DOHH2 (cell line): ENCODE measurements at regions not wholly inside any gene's neighbourhood (a gene's known extent, or its start where the extent isn't known, plus 50 kb on each side); places are given as distances from the start of the nearest gene placed in this dataset.

Experiments
- H3F3A ChIP-seq: fragments of 200-600 bp; sonication (generic), shearing (Covaris generic); 2 replicates; pipeline ENCODE4 v1.6.0; 2016; ENCODE audit warnings: antibody characterized with exemption, mild to moderate bottlenecking; ENCODE audit not compliant: control insufficient read depth, insufficient read depth
- H3K27ac ChIP-seq: fragments of 200-600 bp; sonication (generic); 2 replicates; pipeline ENCODE4 v1.5.1; 2014; ENCODE audit warnings: low read depth, mild to moderate bottlenecking, low read length, moderate library complexity
- H3K27me3 ChIP-seq: fragments of 200-600 bp; sonication (generic); 2 replicates; pipeline ENCODE4 v1.6.1; 2014; ENCODE audit warnings: mild to moderate bottlenecking, low read length, mixed read lengths; ENCODE audit not compliant: control insufficient read depth
- H3K36me3 ChIP-seq: fragments of 200-600 bp; sonication (generic); 2 replicates; pipeline ENCODE4 v1.6.1; 2014; ENCODE audit warnings: mild to moderate bottlenecking, low read length, moderate library complexity, mixed read lengths; ENCODE audit not compliant: control insufficient read depth
- H3K4me1 ChIP-seq: fragments of 200-600 bp; sonication (generic); 2 replicates; pipeline ENCODE4 v1.6.1; 2014; ENCODE audit warnings: mild to moderate bottlenecking, low read length, mixed read lengths; ENCODE audit not compliant: control insufficient read depth
- H3K4me2 ChIP-seq: fragments of 200-600 bp; sonication (generic); 2 replicates; pipeline ENCODE4 v1.6.0; 2014; ENCODE audit warnings: mild to moderate bottlenecking, low read length, moderate library complexity
- H3K4me3 ChIP-seq: fragments of 200-600 bp; sonication (generic); 2 replicates; pipeline ENCODE4 v1.5.1; 2014; ENCODE audit warnings: mild to moderate bottlenecking, low read length, mixed read lengths
- H3K79me2 ChIP-seq: fragments of 200-600 bp; sonication (generic); 2 replicates; pipeline ENCODE4 v1.6.1; 2014; ENCODE audit warnings: mild to moderate bottlenecking, low read length, mixed read lengths; ENCODE audit not compliant: control insufficient read depth
- H3K9me2 ChIP-seq: fragments of 200-600 bp; sonication (generic); replicated peaks from 2 replicates; pipeline ENCODE4 v1.6.1; 2014; ENCODE audit warnings: mild to moderate bottlenecking, low read length, mixed read lengths; ENCODE audit not compliant: control insufficient read depth
- H3K9me3 ChIP-seq: fragments of 200-600 bp; sonication (generic); 2 replicates; pipeline ENCODE4 v1.6.1; 2014; ENCODE audit warnings: antibody characterized with exemption, low read length, mixed read lengths; ENCODE audit not compliant: control insufficient read depth, insufficient read depth
- H4K20me1 ChIP-seq: fragments of 200-600 bp; sonication (generic); 2 replicates; pipeline ENCODE4 v1.6.0; 2014; ENCODE audit warnings: low read depth, mild to moderate bottlenecking, antibody characterized with exemption, low read length, moderate library complexity; ENCODE audit not compliant: control insufficient read depth, insufficient read depth
- EZH2phosphoT487 ChIP-seq: fragments of 200-600 bp; sonication (generic); IDR thresholded peaks from 2 replicates; pipeline ENCODE4 v1.6.1; 2017; ENCODE audit warnings: borderline replicate concordance, mild to moderate bottlenecking, antibody characterized with exemption, low read length, moderate library complexity, mixed read lengths
- TF ChIP-seq, protein P1 (sequence below): fragments of 200-600 bp; sonication (generic); IDR thresholded peaks from one replicate; pipeline ENCODE4 v1.5.1; 2014; ENCODE audit warnings: antibody characterized with exemption, mild to moderate bottlenecking, low read depth, low read length; ENCODE audit not compliant: poor library complexity, severe bottlenecking

GRCh38 chr16:82259731-82260130 is 89.7 kb upstream of the MPHOSPH6 start:
- Histone ChIP-seq H3K79me2 (no peaks in the 10 kb centered on the region), H3K27me3 (peaks cover 19% of the 10 kb centered on the region; the same call in 1 of the 2 replicates), H3K4me1 (no peaks in the 10 kb centered on the region), H3K4me2 (no peak overlapping the region), H3K36me3 (no peaks in the 10 kb centered on the region), H3K9me2 (no peaks in the 10 kb centered on the region), H3K27ac (no peak overlapping the region), H4K20me1 (no peaks in the 10 kb centered on the region), H3K9me3 (no peaks in the 10 kb centered on the region), H3K4me3 (no peak overlapping the region), H3F3A (no peaks in the 10 kb centered on the region)
- TF ChIP-seq, protein P1, sequence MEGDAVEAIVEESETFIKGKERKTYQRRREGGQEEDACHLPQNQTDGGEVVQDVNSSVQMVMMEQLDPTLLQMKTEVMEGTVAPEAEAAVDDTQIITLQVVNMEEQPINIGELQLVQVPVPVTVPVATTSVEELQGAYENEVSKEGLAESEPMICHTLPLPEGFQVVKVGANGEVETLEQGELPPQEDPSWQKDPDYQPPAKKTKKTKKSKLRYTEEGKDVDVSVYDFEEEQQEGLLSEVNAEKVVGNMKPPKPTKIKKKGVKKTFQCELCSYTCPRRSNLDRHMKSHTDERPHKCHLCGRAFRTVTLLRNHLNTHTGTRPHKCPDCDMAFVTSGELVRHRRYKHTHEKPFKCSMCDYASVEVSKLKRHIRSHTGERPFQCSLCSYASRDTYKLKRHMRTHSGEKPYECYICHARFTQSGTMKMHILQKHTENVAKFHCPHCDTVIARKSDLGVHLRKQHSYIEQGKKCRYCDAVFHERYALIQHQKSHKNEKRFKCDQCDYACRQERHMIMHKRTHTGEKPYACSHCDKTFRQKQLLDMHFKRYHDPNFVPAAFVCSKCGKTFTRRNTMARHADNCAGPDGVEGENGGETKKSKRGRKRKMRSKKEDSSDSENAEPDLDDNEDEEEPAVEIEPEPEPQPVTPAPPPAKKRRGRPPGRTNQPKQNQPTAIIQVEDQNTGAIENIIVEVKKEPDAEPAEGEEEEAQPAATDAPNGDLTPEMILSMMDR: no peak
- no peak for TF ChIP-seq EZH2phosphoT487

GRCh38 chr16:82257990-82258389 is 88.0 kb upstream of the MPHOSPH6 start:
- Histone ChIP-seq H3K4me1 (no peaks in the 10 kb centered on the region), H3K36me3 (no peaks in the 10 kb centered on the region), H3K27me3 (peaks cover 18% of the 10 kb centered on the region; the same call in 1 of the 2 replicates), H4K20me1 (no peaks in the 10 kb centered on the region), H3F3A (no peaks in the 10 kb centered on the region), H3K27ac (no peak overlapping the region), H3K79me2 (no peaks in the 10 kb centered on the region), H3K9me3 (no peaks in the 10 kb centered on the region), H3K4me3 (no peak overlapping the region), H3K9me2 (no peaks in the 10 kb centered on the region), H3K4me2 (no peak overlapping the region)
- TF ChIP-seq EZH2phosphoT487: no peak
- TF ChIP-seq, protein P1: no peak

DNA sequence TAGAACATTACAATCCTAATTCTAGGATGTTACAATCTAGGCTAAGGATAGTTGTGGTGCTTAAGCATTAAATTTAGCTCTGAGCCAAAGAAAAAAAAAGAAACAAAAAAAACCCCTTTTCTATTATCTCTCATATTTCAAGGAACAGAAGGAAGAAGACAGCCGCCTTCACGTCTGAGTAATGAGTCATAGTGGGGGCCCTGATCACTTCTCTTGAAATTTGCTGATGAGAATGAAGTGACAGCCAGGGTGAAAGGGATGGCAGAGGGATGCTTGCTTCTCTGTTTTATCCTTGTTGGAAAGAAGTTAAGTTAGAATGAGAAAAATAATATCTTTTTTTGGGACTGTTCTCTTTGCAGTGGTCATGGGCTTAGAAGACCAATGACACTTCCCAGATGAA is 82.6 kb upstream of the MPHOSPH6 start:
- Histone ChIP-seq H3K27ac (no peak overlapping the region), H3F3A (no peaks in the 10 kb centered on the region), H3K4me3 (no peak overlapping the region), H3K9me3 (no peaks in the 10 kb centered on the region), H3K4me2 (no peak overlapping the region), H3K4me1 (no peaks in the 10 kb centered on the region), H4K20me1 (no peaks in the 10 kb centered on the region), H3K79me2 (no peaks in the 10 kb centered on the region), H3K36me3 (no peaks in the 10 kb centered on the region), H3K9me2 (no peaks in the 10 kb centered on the region), H3K27me3 (peaks cover 2% of the 10 kb centered on the region; the same call in 1 of the 2 replicates)
- TF ChIP-seq, protein P1: no peak
- no peak for TF ChIP-seq EZH2phosphoT487

- no peak for TF ChIP-seq EZH2phosphoT487
- TF ChIP-seq, protein P1: no peak
- no peaks in the 10 kb centered on the region for H3K9me2 ChIP-seq
- H3F3A ChIP-seq: no peaks in the 10 kb centered on the region
- no peak overlapping the region for H3K4me3 ChIP-seq
- H3K79me2 ChIP-seq: no peaks in the 10 kb centered on the region
- no peaks in the 10 kb centered on the region for H4K20me1 ChIP-seq
- no peak overlapping the region for H3K27ac ChIP-seq
- no peaks in the 10 kb centered on the region for H3K9me3 ChIP-seq
- H3K36me3 ChIP-seq: no peaks in the 10 kb centered on the region
- H3K4me2 ChIP-seq: no peak overlapping the region
- no peaks in the 10 kb centered on the region for H3K27me3 ChIP-seq
- no peaks in the 10 kb centered on the region for H3K4me1 ChIP-seq
Measured at GRCh38 chr16:82248677-82249076, 78.7 kb upstream of the MPHOSPH6 start.
